ENCODE measurements at regions not wholly inside any gene's neighbourhood (a gene's known extent, or its start where the extent isn't known, plus 50 kb on each side); places are given as distances from the start of the nearest gene placed in this dataset.

- no peak overlapping the region for H2BK12ac ChIP-seq (ENCODE audit: low read depth, low read length)
- no peaks in the 10 kb centered on the region for H3K27me3 ChIP-seq (replicated peaks in 1 of 4; ENCODE audit: control insufficient read depth in 3 of 4, extremely low read depth in 1 of 4, insufficient read depth in 3 of 4, low read length in 3 of 4)
- H3K14ac ChIP-seq (ENCODE audit: insufficient read length): no peak overlapping the region
- H2BK5ac ChIP-seq (ENCODE audit: low read depth, low read length): no peak overlapping the region
- no peaks in the 10 kb centered on the region for H3K79me2 ChIP-seq (ENCODE audit: control insufficient read depth in 1 of 2, insufficient read depth in 2 of 2, low read length in 2 of 2)
- H3K4ac ChIP-seq (replicated peaks; ENCODE audit: insufficient read length, low read depth, low read length): no peak overlapping the region
- no peak overlapping the region for H2BK15ac ChIP-seq (ENCODE audit: low read length)
- H4K5ac ChIP-seq (ENCODE audit: insufficient read length, low read depth, low read length): no peak overlapping the region
- H3K4me2 ChIP-seq (ENCODE audit: insufficient read depth in 1 of 2, low read depth in 2 of 2, low read length in 2 of 2): no peak overlapping the region
- WGBS, 2 experiments (ENCODE audit: extremely low coverage in 1 of 2, insufficient coverage in 1 of 2, insufficient read length in 1 of 2, insufficient replicate concordance in 2 of 2, low coverage in 1 of 2, low lambda C conversion rate in 2 of 2, missing lambda C conversion rate in 1 of 2): 89% methylated on average over 17 of the region's 20 CpGs; no CpG with 5 or more reads in 1 of the 2 experiments
- H3K4me3 ChIP-seq (ENCODE audit: extremely low read depth in 1 of 4, insufficient read depth in 2 of 4, low read depth in 3 of 4, low read length in 4 of 4): no peak overlapping the region
- no peak overlapping the region for H2AFZ ChIP-seq (ENCODE audit: low read length)
- H2BK120ac ChIP-seq (replicated peaks; ENCODE audit: low read depth, low read length): no peak overlapping the region
- no peak overlapping the region for H3K23ac ChIP-seq (ENCODE audit: insufficient read length)
- FAIRE-seq: no peak
- no peak overlapping the region for H3K56ac ChIP-seq (replicated peaks; ENCODE audit: insufficient read length, low read depth, low read length)
- H4K20me1 ChIP-seq (replicated peaks in 1 of 2; ENCODE audit: control insufficient read depth in 1 of 2, insufficient read depth in 2 of 2, low read length in 2 of 2): peaks cover 0 to 10% of the 10 kb centered on the region in 2 experiments
- H3K27ac ChIP-seq (ENCODE audit: low read depth, low read length): no peak overlapping the region
- H3K9me3 ChIP-seq (ENCODE audit: insufficient read depth in 2 of 2, low read depth in 1 of 2, low read length in 1 of 2): peaks cover 2 to 10% of the 10 kb centered on the region in 2 experiments; a peak in 2 of 4 replicates
- H3K36me3 ChIP-seq (ENCODE audit: control insufficient read depth in 2 of 4, insufficient read depth in 4 of 4, low read length in 3 of 4): no peaks in the 10 kb centered on the region; a peak in 1 of 8 replicates
- no peak overlapping the region for H2AK5ac ChIP-seq (ENCODE audit: low read depth, low read length)
- H3K4me1 ChIP-seq (replicated peaks in 1 of 4; ENCODE audit: control insufficient read depth in 3 of 4, insufficient read depth in 4 of 4, low read length in 3 of 4): no peaks in the 10 kb centered on the region
- no peak overlapping the region for H3K18ac ChIP-seq (ENCODE audit: extremely low read depth, low read length)
- H4K91ac ChIP-seq (replicated peaks; ENCODE audit: insufficient read length, low read length): no peak overlapping the region
- H3K23me2 ChIP-seq (ENCODE audit: low read depth, low read length): peaks cover 11% of the 10 kb centered on the region
- ChIA-PET POLR2A (ENCODE audit: partially characterized antibody) (no interaction called here), CTCF (ENCODE audit: partially characterized antibody) (no interaction called here)
- H4K8ac ChIP-seq (ENCODE audit: extremely low read depth, insufficient read depth, low read length): no peak overlapping the region
- H3K9ac ChIP-seq (replicated peaks in 1 of 4; ENCODE audit: extremely low read depth in 1 of 4, low read depth in 3 of 4, low read length in 3 of 4): no peak overlapping the region
- H2BK20ac ChIP-seq (ENCODE audit: low read length): no peak overlapping the region
- no peak for DNase-seq (ENCODE audit: low read depth in 1 of 2, low spot score in 2 of 2)
- H3K79me1 ChIP-seq (ENCODE audit: low read depth, low read length): peaks cover 2% of the 10 kb centered on the region; the same call in 1 of the 2 replicates
- TF ChIP-seq MAFK (IDR thresholded peaks at IDR 0.05; ENCODE audit: low read depth, low read length): no peak
- TF ChIP-seq SIRT6 (IDR thresholded peaks at IDR 0.05; ENCODE audit: low read length): no peak
- TF ChIP-seq TAF1 (IDR thresholded peaks at IDR 0.05; ENCODE audit: low read depth, low read length): no peak
- TF ChIP-seq CHD2 (IDR thresholded peaks at IDR 0.05; ENCODE audit: low read length): no peak
- no peak for TF ChIP-seq CBX8 (IDR thresholded peaks at IDR 0.05; ENCODE audit: borderline replicate concordance, low read depth, low read length)
- TF ChIP-seq HDAC6 (IDR thresholded peaks at IDR 0.05; ENCODE audit: low read depth, low read length): no peak
- TF ChIP-seq CEBPB (IDR thresholded peaks at IDR 0.05; ENCODE audit: low read depth, low read length): no peak
- no peak for TF ChIP-seq YY1 (IDR thresholded peaks at IDR 0.05; ENCODE audit: low read depth, low read length)
- no peak for TF ChIP-seq SIX5 (IDR thresholded peaks at IDR 0.05; ENCODE audit: low read depth, low read length)
- no peak for TF ChIP-seq TCF12 (IDR thresholded peaks at IDR 0.05; ENCODE audit: low read depth, low read length)
- TF ChIP-seq GTF2F1 (IDR thresholded peaks at IDR 0.05; ENCODE audit: borderline replicate concordance, low read depth, low read length): no peak
- TF ChIP-seq E2F6 (IDR thresholded peaks at IDR 0.05): no peak
- no peak for TF ChIP-seq RXRA (IDR thresholded peaks at IDR 0.05; ENCODE audit: insufficient read depth, low read depth, low read length)
These were observed 334.7 kb downstream of the EIPR1 start for GRCh38 chr2:3042601-3043585.

All from H1 (cell line).